ENCODE measurements at regions not wholly inside any gene's neighbourhood (a gene's known extent, or its start where the extent isn't known, plus 50 kb on each side); places are given as distances from the start of the nearest gene placed in this dataset.

GRCh38 chr7:19404912-19405329 is 259.7 kb upstream of the FERD3L start:
- TF ChIP-seq CTCF (IDR thresholded peaks at IDR 0.05; ENCODE audit: low read depth, low read length, poor library complexity, severe bottlenecking) (no peak), EZH2phosphoT487 (IDR thresholded peaks at IDR 0.05; ENCODE audit: borderline replicate concordance, low read length) (no peak)

All from DOHH2 (cell line).